H1 (cell line): ENCODE measurements at regions not wholly inside any gene's neighbourhood (a gene's known extent, or its start where the extent isn't known, plus 50 kb on each side); places are given as distances from the start of the nearest gene placed in this dataset.

Experiments used
- CTCF ChIA-PET: fragments of 300-600 bp; sonication (Branson Sonifier 250); formaldehyde crosslinking; loops from one replicate; lab custom pipeline; 2021; ENCODE audit not compliant: partially characterized antibody; lab: Charles Lee
- POLR2A ChIA-PET: fragments of 300-600 bp; sonication (Branson Sonifier 250); formaldehyde crosslinking; loops from one replicate; lab custom pipeline; 2021; ENCODE audit warnings: inconsistent platforms; ENCODE audit not compliant: partially characterized antibody; lab: Charles Lee
- DNase-seq, 2 experiments: peaks; one replicate each; pipeline versions ENCODE4 v3.0.0 to v3.0.0-alpha.2; 2010 to 2022; ENCODE audit warnings: low spot score in 2 of 2, low read depth in 1 of 2, mixed read lengths in 1 of 2
- FAIRE-seq: peaks from 2 replicates; lab custom pipeline; 2011; peaks lifted over from hg19 to GRCh38; lab: Jason Lieb, UNC
- H2AFZ ChIP-seq: 2 replicates; pipeline ENCODE4 v1.8.1; 2012; ENCODE audit warnings: low read length, inconsistent platforms
- H2AK5ac ChIP-seq: 2 replicates; pipeline ENCODE4 v1.6.1; 2013; ENCODE audit warnings: low read depth, low read length
- H2BK120ac ChIP-seq: replicated peaks from 2 replicates; pipeline ENCODE3; 2013; ENCODE audit warnings: low read depth, low read length, inconsistent platforms
- H2BK12ac ChIP-seq: 2 replicates; pipeline ENCODE4 v1.6.1; 2013; ENCODE audit warnings: low read depth, low read length
- H2BK15ac ChIP-seq: 2 replicates; pipeline ENCODE4 v1.6.1; 2013; ENCODE audit warnings: low read length
- H2BK20ac ChIP-seq: 2 replicates; pipeline ENCODE4 v1.6.1; 2013; ENCODE audit warnings: low read length
- H2BK5ac ChIP-seq: 2 replicates; pipeline ENCODE4 v1.6.1; 2013; ENCODE audit warnings: low read depth, low read length
- H3K14ac ChIP-seq: 2 replicates; pipeline ENCODE4 v1.6.1; 2013; ENCODE audit warnings: inconsistent platforms; ENCODE audit not compliant: insufficient read length
- H3K18ac ChIP-seq: 2 replicates; pipeline ENCODE4 v1.6.1; 2013; ENCODE audit warnings: low read length; ENCODE audit errors: extremely low read depth
- H3K23ac ChIP-seq: 2 replicates; pipeline ENCODE4 v1.6.1; 2013; ENCODE audit warnings: inconsistent platforms; ENCODE audit not compliant: insufficient read length
- H3K23me2 ChIP-seq: 2 replicates; pipeline ENCODE4 v1.6.1; 2013; ENCODE audit warnings: low read depth, low read length
- H3K27ac ChIP-seq: 2 replicates; pipeline ENCODE4 v1.6.1; 2011; ENCODE audit warnings: low read depth, low read length, inconsistent platforms
- H3K27me3 ChIP-seq, 4 experiments: replicated peaks in 1 of 4; 1 replicate in 1 of 4; 2 replicates in 3 of 4; pipeline versions ENCODE4 v1.6.1 to v1.8.1; 2011 to 2013; ENCODE audit warnings: low read length in 3 of 4, mild to moderate bottlenecking in 3 of 4, inconsistent platforms in 2 of 4, mixed read lengths in 2 of 4, moderate library complexity in 1 of 4; ENCODE audit not compliant: control insufficient read depth in 3 of 4, insufficient read depth in 3 of 4; ENCODE audit errors: extremely low read depth in 1 of 4
- H3K36me3 ChIP-seq, 4 experiments: 2 replicates each; pipeline versions ENCODE4 v1.6.1 to v1.8.1; 2011 to 2013; ENCODE audit warnings: mild to moderate bottlenecking in 4 of 4, low read length in 3 of 4, moderate library complexity in 2 of 4, control low read depth in 1 of 4, inconsistent platforms in 1 of 4; ENCODE audit not compliant: insufficient read depth in 4 of 4, control insufficient read depth in 2 of 4
- H3K4ac ChIP-seq: replicated peaks from 2 replicates; pipeline ENCODE3; 2013; ENCODE audit warnings: low read length, low read depth, mixed read lengths, inconsistent platforms; ENCODE audit not compliant: insufficient read length
- H3K4me1 ChIP-seq, 4 experiments: replicated peaks in 1 of 4; 1 replicate in 1 of 4; 2 replicates in 3 of 4; pipeline versions ENCODE4 v1.6.1 to v1.8.1; 2011 to 2013; ENCODE audit warnings: low read length in 3 of 4, inconsistent platforms in 2 of 4, mixed read lengths in 1 of 4; ENCODE audit not compliant: insufficient read depth in 4 of 4, control insufficient read depth in 3 of 4
- H3K4me2 ChIP-seq, 2 experiments: 2 replicates each; pipeline versions ENCODE4 v1.6.1 to v1.8.1; 2011 to 2013; ENCODE audit warnings: low read depth in 2 of 2, low read length in 2 of 2, control low read depth in 1 of 2, inconsistent platforms in 1 of 2, mild to moderate bottlenecking in 1 of 2; ENCODE audit not compliant: insufficient read depth in 1 of 2
- H3K4me3 ChIP-seq, 4 experiments: fragments of 200-600, 300-600 bp in 1 of 4; sonication (generic), shearing (Covaris generic), sonication (Bioruptor Twin) in 1 of 4; 2 replicates each; pipeline versions ENCODE4 v1.5.1 to v1.8.1; 2011 to 2016; ENCODE audit warnings: low read length in 4 of 4, low read depth in 3 of 4, control low read depth in 2 of 4, inconsistent platforms in 2 of 4, mild to moderate bottlenecking in 2 of 4, mixed read lengths in 1 of 4, moderate library complexity in 1 of 4; ENCODE audit not compliant: insufficient read depth in 2 of 4; ENCODE audit errors: extremely low read depth in 1 of 4
- H3K56ac ChIP-seq: replicated peaks from 2 replicates; pipeline ENCODE3; 2013; ENCODE audit warnings: low read depth, mild to moderate bottlenecking, mixed read lengths, low read length, inconsistent platforms; ENCODE audit not compliant: insufficient read length
- H3K79me1 ChIP-seq: 2 replicates; pipeline ENCODE4 v1.6.1; 2013; ENCODE audit warnings: low read depth, low read length, control low read depth
- H3K79me2 ChIP-seq, 2 experiments: 2 replicates each; pipeline versions ENCODE4 v1.6.1 to v1.8.1; 2012 to 2013; ENCODE audit warnings: low read length in 2 of 2, mild to moderate bottlenecking in 2 of 2, inconsistent platforms in 1 of 2; ENCODE audit not compliant: insufficient read depth in 2 of 2, control insufficient read depth in 1 of 2
- H3K9ac ChIP-seq, 4 experiments: replicated peaks in 1 of 4; 1 replicate in 1 of 4; 2 replicates in 3 of 4; pipeline versions ENCODE4 v1.6.1 to v1.8.1; 2011 to 2013; ENCODE audit warnings: low read depth in 3 of 4, low read length in 3 of 4, control low read depth in 2 of 4, mild to moderate bottlenecking in 2 of 4, moderate library complexity in 2 of 4, inconsistent platforms in 1 of 4; ENCODE audit errors: extremely low read depth in 1 of 4
- H3K9me3 ChIP-seq, 2 experiments: 2 replicates each; pipeline versions ENCODE4 v1.6.1 to v1.8.1; 2012 to 2013; ENCODE audit warnings: mild to moderate bottlenecking in 2 of 2, moderate library complexity in 2 of 2, control low read depth in 1 of 2, inconsistent platforms in 1 of 2, low read depth in 1 of 2, low read length in 1 of 2, mixed read lengths in 1 of 2; ENCODE audit not compliant: insufficient read depth in 2 of 2
- H4K20me1 ChIP-seq, 2 experiments: replicated peaks in 1 of 2; 2 replicates each; pipeline versions ENCODE3 to v1.8.1; 2011 to 2013; ENCODE audit warnings: inconsistent platforms in 2 of 2, low read length in 2 of 2, mild to moderate bottlenecking in 1 of 2; ENCODE audit not compliant: insufficient read depth in 2 of 2, control insufficient read depth in 1 of 2
- H4K5ac ChIP-seq: 2 replicates; pipeline ENCODE4 v1.6.1; 2013; ENCODE audit warnings: low read length, low read depth, mixed read lengths, inconsistent platforms; ENCODE audit not compliant: insufficient read length
- H4K8ac ChIP-seq: 2 replicates; pipeline ENCODE4 v1.8.0; 2013; ENCODE audit warnings: mild to moderate bottlenecking, moderate library complexity, low read length, inconsistent platforms; ENCODE audit not compliant: insufficient read depth; ENCODE audit errors: extremely low read depth
- H4K91ac ChIP-seq: replicated peaks from 2 replicates; pipeline ENCODE3; 2013; ENCODE audit warnings: low read length, mixed read lengths, inconsistent platforms; ENCODE audit not compliant: insufficient read length
- ATF2 ChIP-seq: IDR thresholded peaks from 2 replicates; pipeline ENCODE4 v1.6.1; 2012; ENCODE audit warnings: low read length, inconsistent platforms
- CEBPB ChIP-seq: IDR thresholded peaks from 2 replicates; pipeline ENCODE4 v1.6.1; 2012; ENCODE audit warnings: low read depth, low read length
- CTCF ChIP-seq, 3 experiments: IDR thresholded peaks; 1 replicate in 2 of 3; 2 replicates in 1 of 3; pipeline versions ENCODE4 v1.5.1 to v1.6.1; 2011; ENCODE audit warnings: low read length in 3 of 3, mild to moderate bottlenecking in 3 of 3, inconsistent platforms in 2 of 3, low read depth in 1 of 3, moderate library complexity in 1 of 3; ENCODE audit not compliant: insufficient read depth in 1 of 3; ENCODE audit errors: control extremely low read depth in 1 of 3
- GABPA ChIP-seq: IDR thresholded peaks from 2 replicates; pipeline ENCODE4 v1.6.1; 2011; ENCODE audit warnings: mild to moderate bottlenecking, low read length, moderate library complexity, borderline replicate concordance; ENCODE audit not compliant: insufficient read depth
- SIN3A ChIP-seq, 2 experiments: IDR thresholded peaks in 1 of 2; conservative IDR thresholded peaks in 1 of 2; 2 replicates each; pipeline ENCODE4 v1.6.1; 2011 to 2012; ENCODE audit warnings: low read length in 2 of 2, improper control_type of control experiment in 1 of 2, low read depth in 1 of 2, mild to moderate bottlenecking in 1 of 2
- SP2 ChIP-seq: IDR thresholded peaks from 2 replicates; pipeline ENCODE4 v1.6.1; 2012; ENCODE audit warnings: mild to moderate bottlenecking, low read length, inconsistent platforms
- TAF7 ChIP-seq: optimal IDR thresholded peaks from 2 replicates; pipeline ENCODE3; 2011; ENCODE audit warnings: low read depth, mild to moderate bottlenecking, inconsistent platforms, low read length, moderate library complexity, borderline replicate concordance
- WGBS, 2 experiments: shearing (Covaris generic) in 1 of 2; methylation state at CpG; one replicate each; pipeline versions ENCODE4 v1.1.6 to v1.1.7; 2013 to 2015; ENCODE audit warnings: low lambda C conversion rate in 2 of 2, mixed read lengths in 2 of 2, inconsistent platforms in 1 of 2, low coverage in 1 of 2, missing lambda C conversion rate in 1 of 2; ENCODE audit not compliant: insufficient replicate concordance in 2 of 2, insufficient coverage in 1 of 2, insufficient read length in 1 of 2; ENCODE audit errors: extremely low coverage in 1 of 2, missing lambda C conversion rate in 1 of 2; 5-methylcytosine and 5-hydroxymethylcytosine counted together

- no peak overlapping the region for H2AFZ ChIP-seq
- no peak for TF ChIP-seq CTCF (IDR thresholded peaks at IDR 0.05; ENCODE audit: control extremely low read depth in 1 of 3, insufficient read depth in 1 of 3, low read depth in 1 of 3, low read length in 3 of 3)
- no peak for TF ChIP-seq CEBPB
- no peak for TF ChIP-seq TAF7
- no peak for TF ChIP-seq SP2
- no peak for TF ChIP-seq SIN3A (conservative IDR thresholded peaks at IDR 0.05 in 1 of 2, IDR thresholded peaks at IDR 0.05 in 1 of 2; ENCODE audit: low read depth in 1 of 2, low read length in 2 of 2)
- TF ChIP-seq GABPA = no peak
- TF ChIP-seq ATF2 = no peak
- TF ChIP-seq, all 59 proteins: peak for 0
- H2AK5ac ChIP-seq = no peak overlapping the region
- H3K4me1 ChIP-seq = no peaks in the 10 kb centered on the region
- H2BK12ac ChIP-seq = no peak overlapping the region
- H3K23ac ChIP-seq = no peak overlapping the region
- H3K4ac ChIP-seq = no peak overlapping the region
- 88% methylated on average over 2 of the region's 2 CpGs; no CpG with 5 or more reads in 1 of the 2 experiments for WGBS, 2 experiments
- no peak overlapping the region for H2BK5ac ChIP-seq
- no peaks in the 10 kb centered on the region for H4K20me1 ChIP-seq
- no peak overlapping the region for H3K14ac ChIP-seq
- H4K8ac ChIP-seq = no peak overlapping the region
- no peak overlapping the region for H3K4me2 ChIP-seq
- H3K18ac ChIP-seq = no peak overlapping the region
- H3K9ac ChIP-seq = no peak overlapping the region
- H2BK20ac ChIP-seq = no peak overlapping the region
- no peaks in the 10 kb centered on the region for H3K23me2 ChIP-seq
- DNase-seq = no peak
- H2BK15ac ChIP-seq = no peak overlapping the region
- H2BK120ac ChIP-seq = no peak overlapping the region
- FAIRE-seq = no peak
- H3K79me1 ChIP-seq = no peaks in the 10 kb centered on the region
- H3K56ac ChIP-seq = no peak overlapping the region
- CTCF ChIA-PET = no interaction called here
- H3K27me3 ChIP-seq = no peaks in the 10 kb centered on the region
- H3K4me3 ChIP-seq = no peak overlapping the region
- peaks cover 20% of the 10 kb centered on the region in 2 experiments; a peak in 3 of 4 replicates for H3K9me3 ChIP-seq
- no peaks in the 10 kb centered on the region for H3K36me3 ChIP-seq
- H3K27ac ChIP-seq = no peak overlapping the region
- no peak overlapping the region for H4K5ac ChIP-seq
- POLR2A ChIA-PET = no interaction called here
- H4K91ac ChIP-seq = no peak overlapping the region
- no peaks in the 10 kb centered on the region for H3K79me2 ChIP-seq
Observed at GRCh38 chr6:140644017-140644416, 1269.6 kb upstream of the CITED2 start.
